GM12878 (cell line): ENCODE measurements at regions not wholly inside any gene's neighbourhood (a gene's known extent, or its start where the extent isn't known, plus 50 kb on each side); places are given as distances from the start of the nearest gene placed in this dataset.

ENCODE experiments used
- ATAC-seq: fragments of 200-7000 bp; cut with Tn5 transposase; 3 replicates; pipeline ENCODE4 v1.9.1; 2020; ENCODE audit warnings: mild to moderate bottlenecking, moderate library complexity
- BruUV-seq: library from RNA; stranded (reverse); fragments of 400-500 nt; replicated peaks from 2 replicates; lab custom pipeline; 2021; lab: Mats Ljungman, UMichigan
- CTCF ChIA-PET: fragments of 300-600 bp; sonication (Branson Sonifier 250); formaldehyde crosslinking; extraction: SDS; loops from one replicate; lab custom pipeline; 2021; ENCODE audit warnings: inconsistent platforms; lab: Yijun Ruan, JAX
- POLR2A ChIA-PET: fragments of 350-600 bp; formaldehyde crosslinking; extraction: SDS; loops from one replicate; lab custom pipeline; 2021; ENCODE audit warnings: inconsistent platforms; lab: Charles Lee
- RAD21 ChIA-PET: fragments of 300-600 bp; sonication (Branson Sonifier 250); formaldehyde crosslinking; loops from one replicate; lab custom pipeline; 2023; ENCODE audit warnings: antibody characterized with exemption; ENCODE audit not compliant: unreplicated experiment; lab: Charles Lee
- SMC1A ChIA-PET: fragments of 300-600 bp; sonication (Branson Sonifier 250); formaldehyde crosslinking; loops from one replicate; lab custom pipeline; 2023; ENCODE audit not compliant: unreplicated experiment, uncharacterized antibody; lab: Charles Lee
- DNase-seq: peaks from one replicate; pipeline ENCODE4 v3.0.0-alpha.2; 2011; ENCODE audit warnings: low read depth, low spot score
- FAIRE-seq: peaks from 3 replicates; lab custom pipeline; 2011; peaks lifted over from hg19 to GRCh38; lab: Jason Lieb, UNC
- H2AFZ ChIP-seq: 2 replicates; pipeline ENCODE4 v1.6.0; 2011; ENCODE audit warnings: low read depth, low read length, control low read depth; ENCODE audit not compliant: control insufficient read depth
- H3K27ac ChIP-seq: 2 replicates; pipeline ENCODE4 v1.5.1; 2011; ENCODE audit warnings: control low read depth; ENCODE audit not compliant: control insufficient read depth, insufficient read depth
- H3K27me3 ChIP-seq, 2 experiments: replicated peaks in 1 of 2; 2 replicates each; pipeline versions ENCODE4 v1.6.0 to v1.6.1; 2011; ENCODE audit warnings: low read length in 1 of 2; ENCODE audit not compliant: control insufficient read depth in 2 of 2, insufficient read depth in 2 of 2
- H3K36me3 ChIP-seq, 2 experiments: 2 replicates each; pipeline ENCODE4 v1.5.1; 2011; ENCODE audit warnings: low read length in 1 of 2; ENCODE audit not compliant: control insufficient read depth in 2 of 2, insufficient read depth in 2 of 2
- H3K4me1 ChIP-seq: 2 replicates; pipeline ENCODE4 v1.6.1; 2011; ENCODE audit warnings: mild to moderate bottlenecking, low read length, moderate library complexity, mixed read lengths; ENCODE audit not compliant: control insufficient read depth, insufficient read depth
- H3K4me2 ChIP-seq: 2 replicates; pipeline ENCODE4 v1.6.0; 2011; ENCODE audit warnings: control low read depth; ENCODE audit not compliant: control insufficient read depth, insufficient read depth
- H3K4me3 ChIP-seq: fragments of 200-600 bp; sonication (generic); 2 replicates; pipeline ENCODE4 v1.5.1; 2016
- H3K79me2 ChIP-seq: 2 replicates; pipeline ENCODE4 v1.6.0; 2011; ENCODE audit warnings: low read length; ENCODE audit not compliant: control insufficient read depth, insufficient read depth
- H3K9ac ChIP-seq: 2 replicates; pipeline ENCODE4 v1.8.0; 2011; ENCODE audit warnings: low read length, control low read depth, mixed read lengths; ENCODE audit not compliant: control insufficient read depth, insufficient read depth
- H3K9me3 ChIP-seq: replicated peaks from 3 replicates; pipeline ENCODE4 v1.5.1; 2011; ENCODE audit warnings: mild to moderate bottlenecking, low read length; ENCODE audit not compliant: control insufficient read depth, insufficient read depth
- H4K20me1 ChIP-seq: 2 replicates; pipeline ENCODE4 v1.6.0; 2011; ENCODE audit not compliant: control insufficient read depth, insufficient read depth
- CBX5 ChIP-seq: sonication (generic); IDR thresholded peaks from 2 replicates; pipeline ENCODE4 v1.6.1; 2016; ENCODE audit warnings: low read depth, moderate library complexity, mild to moderate bottlenecking, inconsistent platforms
- CHD1 ChIP-seq: IDR thresholded peaks from 2 replicates; pipeline ENCODE4 v1.6.1; 2012; ENCODE audit warnings: low read depth, low read length, improper control_type of control experiment
- CHD2 ChIP-seq: IDR thresholded peaks from 2 replicates; pipeline ENCODE4 v1.6.1; 2011; ENCODE audit warnings: low read depth, low read length, improper control_type of control experiment, borderline replicate concordance
- DPF2 ChIP-seq: fragments of 450-650 bp; IDR thresholded peaks from 2 replicates; pipeline ENCODE4 v1.6.1; 2017; ENCODE audit warnings: mild to moderate bottlenecking
- E2F4 ChIP-seq: IDR thresholded peaks from 2 replicates; pipeline ENCODE4 v1.6.1; 2012; ENCODE audit warnings: low read depth, low read length, improper control_type of control experiment
- EZH2 ChIP-seq: IDR thresholded peaks from 2 replicates; pipeline ENCODE4 v1.6.1; 2012; ENCODE audit warnings: low read depth, mild to moderate bottlenecking, control low read depth, inconsistent platforms, low read length, borderline replicate concordance; ENCODE audit not compliant: control insufficient read depth
- FOXM1 ChIP-seq: IDR thresholded peaks from 2 replicates; pipeline ENCODE4 v1.6.1; 2012; ENCODE audit warnings: low read depth, mild to moderate bottlenecking, inconsistent platforms, low read length, moderate library complexity
- MLLT1 ChIP-seq: fragments of 450-650 bp; IDR thresholded peaks from 2 replicates; pipeline ENCODE4 v1.6.1; 2016; ENCODE audit warnings: mild to moderate bottlenecking
- PRDM15 ChIP-seq: fragments of 450-650 bp; formaldehyde crosslinking; IDR thresholded peaks from 2 replicates; pipeline ENCODE4 v1.4.0; 2020; ENCODE audit warnings: mild to moderate bottlenecking, moderate library complexity
- RAD21 ChIP-seq: IDR thresholded peaks from 2 replicates; pipeline ENCODE4 v1.6.1; 2011; ENCODE audit warnings: mild to moderate bottlenecking, low read depth, low read length, moderate library complexity; ENCODE audit not compliant: insufficient read depth
- RCOR1 ChIP-seq: conservative IDR thresholded peaks from 2 replicates; pipeline ENCODE4 v1.6.1; 2012; ENCODE audit warnings: low read depth, low read length, improper control_type of control experiment
- SREBF1 ChIP-seq: IDR thresholded peaks from 2 replicates; pipeline ENCODE4 v1.6.1; 2012; ENCODE audit warnings: mild to moderate bottlenecking, low read length
- STAT1 ChIP-seq: fragments of 450-650 bp; conservative IDR thresholded peaks from 2 replicates; pipeline ENCODE4 v1.6.1; 2014; ENCODE audit warnings: antibody characterized with exemption, mild to moderate bottlenecking
- TCF7 ChIP-seq: IDR thresholded peaks from 2 replicates; pipeline ENCODE4 v1.6.1; 2014; ENCODE audit warnings: antibody characterized with exemption, borderline replicate concordance
- YY1 ChIP-seq: IDR thresholded peaks from 2 replicates; pipeline ENCODE4 v1.6.1; 2011; ENCODE audit warnings: low read depth, mild to moderate bottlenecking, low read length
- ZZZ3 ChIP-seq: IDR thresholded peaks from 2 replicates; pipeline ENCODE4 v1.6.1; 2011; ENCODE audit warnings: low read depth; ENCODE audit not compliant: control insufficient read depth, insufficient read length
- in situ Hi-C: fragments of 300-500 bp; cut with MboI; formaldehyde crosslinking; loops from 9 replicates; pipeline ENCODE4 v1.14.3; 2018; ENCODE audit warnings: mixed read lengths
- intact Hi-C: fragments of 100-400 bp; cut with micrococcal nuclease; formaldehyde crosslinking; loops from one replicate; pipeline ENCODE4 v1.14.2; 2022; ENCODE audit not compliant: unreplicated experiment

- H3K36me3 ChIP-seq: no peaks in the 10 kb centered on the region
- no peak overlapping the region for H3K9ac ChIP-seq
- H3K27ac ChIP-seq: no peak overlapping the region
- H4K20me1 ChIP-seq: no peaks in the 10 kb centered on the region
- DNase-seq: no peak
- ChIA-PET RAD21 (no interaction called here), CTCF (no interaction called here), POLR2A (no interaction called here), SMC1A (interaction anchor here (1.3 kb wide), 1 partner anchor 35 kb away, joined by 3 read pairs; no protein-coding TSS in a partner anchor)
- intact Hi-C loops (no loop called here), in situ Hi-C loops (no loop called here)
- no peak overlapping the region for H3K4me2 ChIP-seq
- no peaks in the 10 kb centered on the region for H3K27me3 ChIP-seq
- TF ChIP-seq DPF2: no peak
- TF ChIP-seq FOXM1: no peak
- TF ChIP-seq YY1: no peak
- TF ChIP-seq E2F4: no peak
- no peak for TF ChIP-seq CHD1
- TF ChIP-seq STAT1: no peak
- no peak for TF ChIP-seq PRDM15 (CRISPR knock-in tag)
- no peak for TF ChIP-seq RAD21
- TF ChIP-seq EZH2: no peak
- no peak for TF ChIP-seq RCOR1
- no peak for TF ChIP-seq CHD2
- TF ChIP-seq MLLT1: no peak
- TF ChIP-seq SREBF1: no peak
- TF ChIP-seq CBX5: no peak
- TF ChIP-seq TCF7: no peak
- no peak for TF ChIP-seq ZZZ3
- H3K4me3 ChIP-seq: no peak overlapping the region
- no peaks in the 10 kb centered on the region for H3K9me3 ChIP-seq
- H3K79me2 ChIP-seq: no peaks in the 10 kb centered on the region
- H2AFZ ChIP-seq: no peak overlapping the region
- ATAC-seq: no peak
- no TSS peak for BruUV-seq
- H3K4me1 ChIP-seq: no peaks in the 10 kb centered on the region
- no peak for FAIRE-seq
Observed at GRCh38 chr3:38878646-38879045, 62.6 kb upstream of the SCN10A start.
